Stimulated activated CD4-positive, alpha-beta T cell treated with anti-CD3 and anti-CD28 coated beads, Interleukin-4, amount 100 ng/mL, for 48 hours (primary cell): ENCODE measurements at regions not wholly inside any gene's neighbourhood (a gene's known extent, or its start where the extent isn't known, plus 50 kb on each side); places are given as distances from the start of the nearest gene placed in this dataset.
"Not testable (repeated sequence)": the region's sequence is repeated elsewhere in the genome, so short reads cannot be mapped to it uniquely, and the experiment has no call there.

Experiments
- DNase-seq, 2 donors: peaks; one replicate each; pipeline ENCODE4 v3.0.0-alpha.2; 2020; ENCODE audit warnings: low read depth in 2 of 2

DNA sequence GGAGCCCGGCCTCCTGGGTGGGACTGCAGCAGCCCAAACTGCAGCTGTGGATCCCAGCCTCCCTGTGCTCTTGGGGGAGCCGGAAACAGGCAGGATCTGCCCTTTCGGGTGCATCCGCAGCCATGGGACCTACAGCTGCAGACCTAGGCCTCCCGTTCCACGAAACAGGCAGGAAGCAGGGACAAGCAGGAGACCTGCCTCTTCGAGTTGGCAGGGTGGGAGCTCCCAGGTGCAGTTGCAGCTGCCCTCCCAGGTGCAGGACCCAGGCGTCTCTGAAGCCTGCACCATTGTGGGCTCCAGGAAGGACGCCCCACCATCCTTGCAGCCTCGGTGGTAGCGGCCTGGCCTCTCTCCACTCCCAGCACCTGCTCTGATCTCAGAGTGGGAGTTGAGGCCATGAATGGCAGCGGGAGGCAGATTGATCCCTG lies 189.0 kb upstream of the KLHL1 start:
- DNase-seq, result no peak

DNA sequence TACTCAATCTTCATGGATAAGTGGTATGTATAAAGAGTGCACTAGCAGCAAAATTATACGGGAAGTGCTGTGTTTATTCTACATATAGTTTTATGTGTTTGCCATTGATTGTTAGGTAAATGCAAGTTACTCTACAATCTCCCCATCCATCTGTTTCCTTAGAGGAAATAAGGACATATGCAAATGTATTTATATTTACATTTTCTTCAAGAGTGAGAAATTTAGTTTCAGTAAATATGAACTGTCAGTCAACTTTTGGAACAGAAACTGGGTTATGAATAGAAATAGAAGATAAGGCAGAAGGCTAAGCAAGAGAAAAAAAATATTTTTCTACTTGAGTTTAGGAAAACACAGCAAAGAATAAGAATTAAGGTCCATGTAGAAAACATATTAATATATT lies 176.1 kb upstream of the KLHL1 start:
- DNase-seq, result no peak

DNA sequence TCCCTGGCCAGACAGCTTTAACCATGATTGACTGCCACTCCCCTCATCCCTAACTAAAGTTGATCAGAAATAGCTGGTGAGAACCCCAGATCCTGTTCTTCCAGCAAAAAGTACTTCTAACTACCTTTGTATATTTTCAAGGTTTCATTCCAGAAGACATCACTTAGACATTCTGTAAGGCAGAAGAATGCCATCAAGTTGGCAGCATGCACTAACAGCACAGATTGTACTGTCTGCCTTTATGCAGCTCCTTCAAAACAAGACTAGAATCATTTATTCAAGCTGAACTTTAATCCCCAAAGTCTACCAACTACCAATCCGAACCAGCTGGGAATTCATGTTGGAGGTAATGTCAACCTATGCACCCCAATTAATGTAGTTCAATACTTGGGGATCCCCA lies 167.6 kb upstream of the KLHL1 start:
- no peak for DNase-seq

DNA sequence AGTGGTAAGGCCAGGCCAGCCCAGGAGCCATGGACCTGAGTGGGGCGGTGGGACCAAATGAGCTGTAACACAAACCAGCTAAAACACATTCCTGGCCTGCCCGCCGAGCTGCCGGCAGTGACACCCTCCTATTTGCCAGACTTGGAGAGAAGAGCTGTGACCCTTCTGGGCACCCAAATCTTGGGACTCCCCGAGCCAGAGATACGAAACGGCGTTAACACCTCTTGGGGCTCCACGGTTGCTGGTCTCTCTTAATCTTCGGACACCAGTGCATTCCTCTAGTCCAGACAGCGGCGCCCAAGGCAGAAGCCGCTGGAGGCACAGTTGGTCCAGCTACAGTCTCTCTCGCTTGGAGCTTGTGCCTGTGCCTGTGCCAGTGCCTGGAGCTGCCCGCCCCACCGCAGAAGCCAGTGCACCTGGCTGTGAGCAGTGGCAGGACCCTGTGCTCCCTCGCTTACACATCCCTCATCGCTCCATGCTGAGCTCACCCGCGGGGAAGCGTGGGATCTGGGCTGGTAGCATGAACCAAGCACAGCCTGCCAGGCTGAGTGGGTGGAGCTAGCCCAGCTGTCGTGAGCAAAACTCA lies 147.2 kb upstream of the KLHL1 start:
- no peak for DNase-seq

DNA sequence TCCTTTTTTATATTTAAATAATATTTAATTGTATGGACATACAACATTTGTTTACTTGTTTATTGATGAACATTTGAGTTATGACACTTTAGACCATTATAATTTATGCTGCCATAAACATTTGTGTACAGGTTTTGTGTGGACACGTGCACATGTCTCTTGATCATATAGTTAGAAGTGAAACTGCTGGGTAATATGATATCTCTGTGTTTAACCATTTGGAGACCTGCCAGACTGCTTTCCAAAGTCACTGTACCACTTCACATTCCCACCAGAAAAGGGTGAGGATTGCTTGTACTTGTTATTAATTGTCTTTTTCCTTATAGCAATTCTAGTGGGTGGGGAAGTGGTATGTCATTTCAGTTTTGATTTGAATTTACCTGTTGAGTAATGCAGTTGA lies 145.6 kb upstream of the KLHL1 start:
- DNase-seq, result no peak

DNA sequence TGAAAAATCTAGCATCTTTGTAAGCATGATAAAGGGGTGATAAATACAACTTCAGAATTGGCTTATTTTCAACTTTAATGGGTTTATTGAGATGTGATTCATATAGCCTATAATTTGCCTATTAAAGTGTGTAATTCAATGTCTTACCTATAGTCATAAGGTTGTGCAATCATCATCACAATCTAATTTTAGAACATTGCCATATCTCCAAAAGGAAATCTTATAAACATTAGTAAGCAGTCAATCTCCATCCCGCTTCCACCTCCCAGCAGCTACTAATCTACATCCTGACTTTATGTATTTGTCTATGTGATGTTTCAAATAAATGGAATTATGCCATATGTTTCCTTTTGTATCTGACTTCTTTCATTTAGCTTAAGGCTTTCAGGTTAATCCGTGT lies 145.2 kb upstream of the KLHL1 start:
- DNase-seq, result no peak

DNA sequence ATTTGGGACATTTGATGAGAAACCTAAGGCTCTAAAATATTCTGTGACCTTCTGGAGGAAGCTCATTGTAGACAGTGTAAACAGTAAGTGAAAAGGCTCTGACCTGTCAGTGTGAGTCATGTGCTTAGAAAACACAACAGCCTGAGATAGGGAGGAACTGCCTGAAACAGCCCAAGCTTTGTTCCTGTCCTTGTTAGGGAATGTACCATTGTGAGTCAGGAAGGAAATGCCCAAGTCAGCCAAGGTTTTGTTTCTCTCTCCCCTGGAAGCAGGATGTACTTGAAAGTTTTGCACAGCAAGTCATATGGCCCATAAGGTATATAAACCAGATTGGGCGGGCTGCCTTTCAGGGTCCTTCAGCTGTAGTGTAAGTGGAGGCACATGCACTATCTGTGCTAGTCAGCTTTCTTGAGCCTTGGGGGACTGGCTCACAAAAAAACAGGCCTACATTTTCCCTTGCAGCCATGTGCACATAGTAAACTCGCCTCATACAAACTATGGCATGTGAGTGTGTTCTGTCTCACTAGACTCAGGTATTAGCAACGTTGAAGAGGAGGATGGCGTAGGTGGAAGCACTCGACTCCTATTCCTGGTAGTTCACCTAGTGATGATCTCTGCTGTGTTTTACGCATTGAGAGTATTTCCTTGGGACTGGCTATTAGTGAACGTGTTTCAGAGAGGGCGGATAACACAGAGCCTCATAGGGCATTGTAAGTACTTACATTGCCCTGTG lies 141.2 kb upstream of the KLHL1 start:
- DNase-seq, result no peak

DNA sequence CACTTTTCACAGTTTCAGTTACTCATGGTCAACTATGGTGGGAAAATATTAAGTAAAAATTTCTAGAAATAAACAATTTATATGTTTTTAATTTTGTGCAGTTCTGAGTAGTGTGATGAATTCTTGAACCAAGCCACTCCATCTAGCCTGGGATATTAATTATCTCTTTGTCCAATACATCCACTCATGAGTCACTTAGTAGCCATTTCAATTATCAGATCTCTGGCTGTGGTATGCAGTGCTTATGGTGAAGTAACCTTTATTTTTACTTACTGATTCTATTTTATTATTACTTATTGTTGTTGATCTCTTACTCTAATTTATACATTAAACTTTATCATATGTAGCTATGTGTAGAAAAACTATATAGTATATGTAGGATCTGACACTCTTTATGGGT lies 128.9 kb upstream of the KLHL1 start:
- no peak for DNase-seq

DNA sequence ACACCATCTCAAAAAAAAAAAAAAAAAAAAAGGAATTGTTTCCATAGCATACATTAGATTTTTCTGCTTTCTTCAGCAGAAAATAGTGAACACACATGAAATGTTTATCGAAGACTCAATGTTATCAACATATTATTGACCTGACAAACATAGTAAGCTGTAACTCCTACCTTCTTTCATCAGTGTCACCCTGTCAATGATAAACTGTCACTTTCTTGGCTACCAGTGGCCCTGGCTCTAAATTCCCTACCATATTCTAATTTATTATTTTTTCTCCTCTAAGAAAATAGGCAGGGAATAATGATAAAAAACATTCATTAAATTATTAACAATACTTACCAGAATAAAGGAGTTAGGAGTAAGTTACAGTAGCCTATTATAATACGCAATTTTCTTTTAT lies 127.3 kb upstream of the KLHL1 start:
- no peak for DNase-seq

DNA sequence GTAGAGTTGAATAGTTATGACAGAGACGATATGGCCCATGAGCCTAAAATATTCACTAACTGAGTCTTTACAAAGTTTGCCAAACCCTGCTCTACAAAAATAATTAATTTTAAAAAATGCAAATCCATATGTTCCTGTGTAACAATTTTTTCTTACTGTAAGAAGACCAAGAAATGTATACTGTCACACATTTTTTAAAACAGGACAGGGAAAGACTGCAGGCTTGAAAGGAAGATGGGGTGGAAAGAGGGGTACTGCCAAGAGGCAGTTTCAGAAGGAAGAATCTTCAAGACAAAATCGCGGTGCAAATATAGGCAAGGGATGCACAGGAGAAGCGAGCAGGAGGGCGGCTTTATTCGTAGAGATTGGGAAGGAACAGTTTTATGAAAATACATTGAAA lies 115.7 kb upstream of the KLHL1 start:
- DNase-seq, result no peak

DNA sequence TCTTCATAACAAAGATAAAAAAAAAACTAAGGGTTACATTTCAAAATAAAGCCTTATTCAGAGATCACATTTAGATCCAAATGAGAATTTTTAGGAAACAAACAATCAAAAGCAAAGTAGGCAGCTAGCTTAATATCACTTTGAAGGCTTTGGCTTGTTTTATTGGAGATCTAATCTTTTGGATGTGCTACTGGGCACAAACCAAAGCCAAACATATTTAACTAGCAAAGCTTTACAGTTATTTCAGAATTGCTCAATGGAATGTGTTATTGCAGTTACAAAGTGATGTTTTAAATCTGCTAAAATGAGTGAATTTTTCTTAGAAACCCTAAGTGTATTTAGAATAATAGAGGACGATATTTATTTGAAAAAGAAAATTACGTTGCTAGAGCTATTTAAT lies 114.7 kb upstream of the KLHL1 start:
- DNase-seq, result no peak

DNA sequence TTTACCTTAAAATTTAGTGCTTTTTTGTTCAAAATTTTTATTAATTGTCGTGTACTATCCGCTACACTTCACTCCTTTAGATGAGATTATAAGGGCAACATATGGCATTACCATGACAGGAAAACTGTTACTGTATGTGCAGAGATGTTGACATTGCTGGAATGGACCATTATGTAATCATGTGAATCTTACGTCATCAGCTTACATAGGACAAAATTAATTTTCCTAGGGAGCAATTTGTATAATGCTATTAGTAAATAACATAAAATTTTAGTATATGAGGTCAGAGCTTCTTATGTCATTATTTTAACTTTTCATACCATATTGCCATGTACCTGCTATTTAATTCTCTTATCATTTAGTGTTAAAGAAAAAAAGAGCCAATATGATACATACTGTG lies 110.4 kb upstream of the KLHL1 start:
- DNase-seq, result no peak

DNA sequence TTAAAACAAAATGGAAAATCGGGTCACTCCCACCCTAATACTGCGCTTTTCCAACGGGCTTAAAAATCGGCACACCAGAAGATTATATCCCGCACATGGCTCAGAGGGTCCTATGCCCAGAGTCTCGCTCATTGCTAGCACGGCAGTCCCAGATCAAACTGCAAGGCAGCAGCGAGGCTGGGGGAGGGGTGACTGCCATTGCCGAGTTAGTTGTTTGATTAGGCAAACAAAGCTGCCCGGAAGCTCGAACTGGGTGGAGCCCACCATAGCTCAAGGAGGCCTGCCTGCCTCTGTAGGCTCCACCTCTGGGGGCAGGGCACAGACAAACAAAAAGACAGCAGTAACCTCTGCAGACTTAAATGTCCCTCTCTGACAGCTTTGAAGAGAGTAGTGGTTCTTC lies 100.7 kb upstream of the KLHL1 start:
- DNase-seq, result not testable (repeated sequence)

DNA sequence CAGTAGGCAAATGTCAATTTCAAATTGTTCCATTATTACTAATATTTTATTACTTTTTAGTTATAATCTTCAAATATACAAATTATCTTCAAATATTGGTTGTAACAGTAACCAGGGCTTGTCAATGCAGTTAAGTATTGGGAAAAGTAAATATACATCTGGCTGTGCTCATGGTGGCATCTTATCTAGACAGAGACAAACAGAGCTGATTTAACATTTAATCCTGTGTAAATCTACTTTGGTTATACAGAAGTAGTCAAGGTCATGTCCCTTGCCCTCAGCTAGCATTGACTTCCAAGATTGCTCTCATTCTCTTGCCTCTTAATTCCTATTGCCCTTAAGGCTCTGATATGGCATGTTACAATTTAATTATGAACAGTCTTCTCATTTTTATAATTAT lies 98.4 kb upstream of the KLHL1 start:
- DNase-seq, result no peak

DNA sequence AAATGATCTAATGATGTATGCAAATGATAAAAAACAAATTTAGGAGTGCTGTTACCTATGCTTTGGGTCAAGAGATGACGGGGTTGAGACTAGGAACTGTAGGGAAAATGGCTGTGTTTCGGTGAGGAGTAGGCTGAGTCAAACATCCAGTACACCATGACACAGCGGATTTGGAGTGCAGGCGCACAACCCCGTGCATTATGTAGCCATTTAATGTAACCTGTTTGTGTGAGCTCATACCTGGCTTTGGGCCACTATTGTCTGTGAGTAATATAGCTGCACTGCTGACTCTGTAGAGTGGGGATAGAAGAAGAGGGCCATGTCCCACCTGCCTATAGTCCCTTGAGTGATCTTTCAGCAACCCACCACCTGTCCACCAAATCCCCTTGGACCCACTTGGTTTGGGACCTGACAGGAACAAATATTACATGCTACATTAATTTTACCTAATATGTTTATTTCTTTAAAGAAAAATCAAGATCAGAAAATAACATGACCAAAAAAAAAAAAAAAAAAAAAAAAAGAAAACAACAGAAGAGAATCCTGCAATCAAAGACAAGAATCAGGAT lies 95.5 kb upstream of the KLHL1 start:
- DNase-seq, result no peak

DNA sequence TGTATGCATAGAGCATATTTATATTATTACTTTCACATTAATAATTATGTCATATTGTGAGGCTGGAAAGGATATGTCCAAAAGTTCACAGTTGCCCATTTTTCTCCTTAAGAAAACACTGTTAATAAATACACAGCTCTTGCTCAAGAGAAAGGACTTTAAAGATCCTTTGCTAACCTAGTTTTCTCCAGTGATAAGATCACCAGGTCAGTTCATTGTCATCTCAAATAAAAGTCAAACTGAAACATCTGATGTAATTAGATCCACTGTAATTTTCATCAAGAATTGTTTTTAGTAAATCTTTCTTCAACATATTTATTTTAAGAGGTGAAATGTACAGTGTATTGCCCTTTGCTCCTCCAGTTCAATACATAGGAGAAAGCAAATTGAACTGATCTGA lies 82.8 kb upstream of the KLHL1 start:
- DNase-seq, result no peak

DNA sequence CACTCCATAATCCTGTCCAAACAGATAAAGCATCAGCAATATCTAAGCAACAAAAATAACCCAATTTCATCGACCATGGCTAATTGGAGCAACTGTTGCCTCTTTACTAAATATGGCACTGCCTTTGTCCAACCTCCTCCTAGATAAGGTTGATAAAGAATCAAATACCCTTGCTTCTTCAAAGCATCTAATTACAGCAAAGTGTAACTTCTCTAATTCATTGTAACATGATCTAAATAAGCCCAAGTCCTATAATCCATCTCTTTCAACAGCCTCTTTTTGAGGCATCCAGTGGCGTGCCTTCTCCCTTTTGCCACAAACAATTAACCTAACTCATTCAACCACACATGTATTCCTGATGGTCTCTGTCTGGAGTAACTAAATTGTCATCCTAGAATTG lies 81.7 kb upstream of the KLHL1 start:
- DNase-seq, result no peak

DNA sequence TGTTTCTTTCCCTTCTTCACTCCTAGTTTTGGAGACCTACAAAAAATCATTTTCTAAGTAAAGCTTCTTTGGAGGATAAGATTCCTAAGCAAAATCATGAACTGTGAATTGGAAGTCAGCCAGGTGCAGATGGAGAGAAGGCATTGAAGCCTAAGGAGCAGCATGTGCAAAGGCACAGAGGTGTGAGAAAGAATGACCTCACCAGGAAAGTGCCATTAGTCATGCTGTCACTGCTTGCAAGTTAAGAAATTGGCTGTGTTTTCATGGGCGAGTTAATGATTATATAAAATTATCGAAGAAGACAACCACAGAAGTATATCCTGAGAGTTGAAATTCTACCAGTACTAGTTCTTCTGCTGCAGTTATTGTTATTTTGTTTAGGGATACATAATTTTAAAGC lies 80.3 kb upstream of the KLHL1 start:
- DNase-seq, result no peak

DNA sequence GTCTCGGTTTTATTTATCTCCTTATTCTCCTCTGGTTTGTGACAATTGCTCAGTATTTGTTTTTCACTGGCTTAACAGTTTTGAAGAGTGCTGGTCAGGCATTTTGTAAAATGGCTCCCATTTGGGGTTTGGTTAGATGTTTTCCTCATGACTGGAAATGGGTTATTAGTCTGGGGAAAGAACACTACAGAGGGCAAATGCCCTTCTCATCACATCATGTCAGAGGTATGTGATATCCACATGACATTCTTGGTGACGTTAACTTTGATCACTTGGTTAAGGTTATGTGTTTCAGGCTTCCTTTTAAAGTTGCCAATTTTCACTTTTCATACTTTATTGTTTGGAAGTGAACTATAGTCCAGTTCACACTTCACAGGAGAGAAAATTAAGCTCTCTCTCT lies 74.8 kb upstream of the KLHL1 start:
- no peak for DNase-seq
